ENCODE measurements at regions not wholly inside any gene's neighbourhood (a gene's known extent, or its start where the extent isn't known, plus 50 kb on each side); places are given as distances from the start of the nearest gene placed in this dataset.

DNA sequence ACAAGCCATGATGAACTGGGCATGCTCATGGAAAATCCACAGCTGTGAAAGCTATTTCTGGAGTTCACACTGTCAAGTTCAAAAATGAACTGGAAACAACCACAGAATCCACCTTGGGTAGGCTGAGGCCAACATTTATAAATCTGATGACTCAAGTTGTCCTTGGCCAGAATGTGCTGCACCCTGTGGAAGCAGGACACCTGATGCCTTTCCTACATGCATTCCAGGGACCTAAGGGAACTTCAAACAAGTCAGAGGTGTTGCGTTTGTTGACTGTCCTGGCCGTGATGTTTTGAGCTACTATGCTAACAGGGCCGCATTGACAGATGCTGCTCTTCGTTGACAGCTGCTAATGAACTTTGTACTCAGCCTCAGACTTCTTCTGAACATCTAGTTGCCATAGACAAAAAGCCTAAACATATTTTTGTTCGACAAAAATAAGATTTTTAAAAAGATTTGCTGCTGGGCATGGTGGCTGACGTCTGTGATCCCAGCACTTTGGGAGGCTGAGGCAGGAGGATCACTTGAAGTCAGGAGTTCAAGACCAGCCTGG lies 127.9 kb upstream of the SLC45A1 start (continued):
- TF ChIP-seq PPARG (CRISPR knock-in tag; conservative IDR thresholded peaks at IDR 0.05) (peak; percentile 81), ZNF34 (CRISPR knock-in tag; IDR thresholded peaks at IDR 0.05; ENCODE audit: borderline replicate concordance) (no peak), ZNF101 (CRISPR knock-in tag; IDR thresholded peaks at IDR 0.05; ENCODE audit: borderline replicate concordance, low read depth) (no peak), ZNF260 (CRISPR knock-in tag; IDR thresholded peaks at IDR 0.05; ENCODE audit: borderline replicate concordance, low read depth) (no peak), HCFC1 (IDR thresholded peaks at IDR 0.05; ENCODE audit: low read depth, low read length) (no peak), ZFP36 (IDR thresholded peaks at IDR 0.05; ENCODE audit: borderline replicate concordance, low read depth, low read length, partially characterized antibody) (no peak), RELA (CRISPR knock-in tag; IDR thresholded peaks at IDR 0.05) (0 out of 2 replicates have a peak, but pooled peaks have one; percentile 39), REL (CRISPR knock-in tag; conservative IDR thresholded peaks at IDR 0.05) (peak; percentile 56; the same call in 1 of the 2 replicates), NR2C2 (CRISPR knock-in tag; IDR thresholded peaks at IDR 0.05; ENCODE audit: borderline replicate concordance) (peak; percentile 61; the same call in 1 of the 2 replicates), NCOA2 (CRISPR knock-in tag; IDR thresholded peaks at IDR 0.05) (peak; percentile 98), NFE2L2 (IDR thresholded peaks at IDR 0.05; ENCODE audit: low read length) (peak; percentile 2; the same call in 1 of the 2 replicates), NFKBIZ (CRISPR knock-in tag; IDR thresholded peaks at IDR 0.05) (peak; percentile 93), ZNF629 (CRISPR knock-in tag; conservative IDR thresholded peaks at IDR 0.05) (peak; percentile 51), SNRNP70 (IDR thresholded peaks at IDR 0.05; ENCODE audit: low read depth, low read length) (no peak), RBM22 (optimal IDR thresholded peaks at IDR 0.05; ENCODE audit: low read length) (no peak), ZNF768 (CRISPR knock-in tag; IDR thresholded peaks at IDR 0.05) (no peak), POLR2G (IDR thresholded peaks at IDR 0.05; ENCODE audit: low read depth, low read length) (peak; percentile 29; the same call in 1 of the 2 replicates)
- TF ChIP-seq, protein P1, sequence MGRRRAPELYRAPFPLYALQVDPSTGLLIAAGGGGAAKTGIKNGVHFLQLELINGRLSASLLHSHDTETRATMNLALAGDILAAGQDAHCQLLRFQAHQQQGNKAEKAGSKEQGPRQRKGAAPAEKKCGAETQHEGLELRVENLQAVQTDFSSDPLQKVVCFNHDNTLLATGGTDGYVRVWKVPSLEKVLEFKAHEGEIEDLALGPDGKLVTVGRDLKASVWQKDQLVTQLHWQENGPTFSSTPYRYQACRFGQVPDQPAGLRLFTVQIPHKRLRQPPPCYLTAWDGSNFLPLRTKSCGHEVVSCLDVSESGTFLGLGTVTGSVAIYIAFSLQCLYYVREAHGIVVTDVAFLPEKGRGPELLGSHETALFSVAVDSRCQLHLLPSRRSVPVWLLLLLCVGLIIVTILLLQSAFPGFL (CRISPR knock-in tag; IDR thresholded peaks at IDR 0.05): no peak
- TF ChIP-seq, protein P2, sequence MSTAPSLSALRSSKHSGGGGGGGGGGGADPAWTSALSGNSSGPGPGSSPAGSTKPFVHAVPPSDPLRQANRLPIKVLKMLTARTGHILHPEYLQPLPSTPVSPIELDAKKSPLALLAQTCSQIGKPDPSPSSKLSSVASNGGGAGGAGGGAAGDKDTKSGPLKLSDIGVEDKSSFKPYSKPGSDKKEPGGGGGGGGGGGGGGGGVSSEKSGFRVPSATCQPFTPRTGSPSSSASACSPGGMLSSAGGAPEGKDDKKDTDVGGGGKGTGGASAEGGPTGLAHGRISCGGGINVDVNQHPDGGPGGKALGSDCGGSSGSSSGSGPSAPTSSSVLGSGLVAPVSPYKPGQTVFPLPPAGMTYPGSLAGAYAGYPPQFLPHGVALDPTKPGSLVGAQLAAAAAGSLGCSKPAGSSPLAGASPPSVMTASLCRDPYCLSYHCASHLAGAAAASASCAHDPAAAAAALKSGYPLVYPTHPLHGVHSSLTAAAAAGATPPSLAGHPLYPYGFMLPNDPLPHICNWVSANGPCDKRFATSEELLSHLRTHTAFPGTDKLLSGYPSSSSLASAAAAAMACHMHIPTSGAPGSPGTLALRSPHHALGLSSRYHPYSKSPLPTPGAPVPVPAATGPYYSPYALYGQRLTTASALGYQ (CRISPR knock-in tag; IDR thresholded peaks at IDR 0.05): peak; percentile 95
- TF ChIP-seq, protein P3, sequence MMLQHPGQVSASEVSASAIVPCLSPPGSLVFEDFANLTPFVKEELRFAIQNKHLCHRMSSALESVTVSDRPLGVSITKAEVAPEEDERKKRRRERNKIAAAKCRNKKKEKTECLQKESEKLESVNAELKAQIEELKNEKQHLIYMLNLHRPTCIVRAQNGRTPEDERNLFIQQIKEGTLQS (CRISPR knock-in tag; IDR thresholded peaks at IDR 0.05): peak; percentile 88
- TF ChIP-seq, protein P4, sequence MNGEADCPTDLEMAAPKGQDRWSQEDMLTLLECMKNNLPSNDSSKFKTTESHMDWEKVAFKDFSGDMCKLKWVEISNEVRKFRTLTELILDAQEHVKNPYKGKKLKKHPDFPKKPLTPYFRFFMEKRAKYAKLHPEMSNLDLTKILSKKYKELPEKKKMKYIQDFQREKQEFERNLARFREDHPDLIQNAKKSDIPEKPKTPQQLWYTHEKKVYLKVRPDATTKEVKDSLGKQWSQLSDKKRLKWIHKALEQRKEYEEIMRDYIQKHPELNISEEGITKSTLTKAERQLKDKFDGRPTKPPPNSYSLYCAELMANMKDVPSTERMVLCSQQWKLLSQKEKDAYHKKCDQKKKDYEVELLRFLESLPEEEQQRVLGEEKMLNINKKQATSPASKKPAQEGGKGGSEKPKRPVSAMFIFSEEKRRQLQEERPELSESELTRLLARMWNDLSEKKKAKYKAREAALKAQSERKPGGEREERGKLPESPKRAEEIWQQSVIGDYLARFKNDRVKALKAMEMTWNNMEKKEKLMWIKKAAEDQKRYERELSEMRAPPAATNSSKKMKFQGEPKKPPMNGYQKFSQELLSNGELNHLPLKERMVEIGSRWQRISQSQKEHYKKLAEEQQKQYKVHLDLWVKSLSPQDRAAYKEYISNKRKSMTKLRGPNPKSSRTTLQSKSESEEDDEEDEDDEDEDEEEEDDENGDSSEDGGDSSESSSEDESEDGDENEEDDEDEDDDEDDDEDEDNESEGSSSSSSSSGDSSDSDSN (CRISPR knock-in tag; IDR thresholded peaks at IDR 0.05): no peak; the same call in 1 of the 2 replicates
- TF ChIP-seq, protein P5, sequence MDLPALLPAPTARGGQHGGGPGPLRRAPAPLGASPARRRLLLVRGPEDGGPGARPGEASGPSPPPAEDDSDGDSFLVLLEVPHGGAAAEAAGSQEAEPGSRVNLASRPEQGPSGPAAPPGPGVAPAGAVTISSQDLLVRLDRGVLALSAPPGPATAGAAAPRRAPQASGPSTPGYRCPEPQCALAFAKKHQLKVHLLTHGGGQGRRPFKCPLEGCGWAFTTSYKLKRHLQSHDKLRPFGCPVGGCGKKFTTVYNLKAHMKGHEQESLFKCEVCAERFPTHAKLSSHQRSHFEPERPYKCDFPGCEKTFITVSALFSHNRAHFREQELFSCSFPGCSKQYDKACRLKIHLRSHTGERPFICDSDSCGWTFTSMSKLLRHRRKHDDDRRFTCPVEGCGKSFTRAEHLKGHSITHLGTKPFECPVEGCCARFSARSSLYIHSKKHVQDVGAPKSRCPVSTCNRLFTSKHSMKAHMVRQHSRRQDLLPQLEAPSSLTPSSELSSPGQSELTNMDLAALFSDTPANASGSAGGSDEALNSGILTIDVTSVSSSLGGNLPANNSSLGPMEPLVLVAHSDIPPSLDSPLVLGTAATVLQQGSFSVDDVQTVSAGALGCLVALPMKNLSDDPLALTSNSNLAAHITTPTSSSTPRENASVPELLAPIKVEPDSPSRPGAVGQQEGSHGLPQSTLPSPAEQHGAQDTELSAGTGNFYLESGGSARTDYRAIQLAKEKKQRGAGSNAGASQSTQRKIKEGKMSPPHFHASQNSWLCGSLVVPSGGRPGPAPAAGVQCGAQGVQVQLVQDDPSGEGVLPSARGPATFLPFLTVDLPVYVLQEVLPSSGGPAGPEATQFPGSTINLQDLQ (CRISPR knock-in tag; IDR thresholded peaks at IDR 0.05): no peak
